AG10803 (cell line): ENCODE measurements at regions not wholly inside any gene's neighbourhood (a gene's known extent, or its start where the extent isn't known, plus 50 kb on each side); places are given as distances from the start of the nearest gene placed in this dataset.

ENCODE experiments used
- DNase-seq: peaks from one replicate; pipeline ENCODE4 v3.0.0; 2010; ENCODE audit warnings: low read depth
- H3K4me3 ChIP-seq: 2 replicates; pipeline ENCODE4 v1.5.1; 2011; ENCODE audit warnings: mild to moderate bottlenecking, low read length, control low read depth
- CTCF ChIP-seq: conservative IDR thresholded peaks from 2 replicates; pipeline ENCODE4 v1.5.1; 2011; ENCODE audit warnings: mild to moderate bottlenecking, low read length, control low read depth, inconsistent platforms

- DNase-seq = no peak
- TF ChIP-seq CTCF = no peak
- no peak overlapping the region for H3K4me3 ChIP-seq
Measured at GRCh38 chr6:6376845-6377244, 56.4 kb upstream of the F13A1 start.

- TF ChIP-seq CTCF = no peak
- H3K4me3 ChIP-seq = no peak overlapping the region
- no peak for DNase-seq
Measured at GRCh38 chr6:6377621-6378020, 57.2 kb upstream of the F13A1 start.

- no peak for TF ChIP-seq CTCF
- peak; percentile 1 for DNase-seq
Measured at GRCh38 chr6:6379573-6379972, 59.1 kb upstream of the F13A1 start.

GRCh38 chr6:6384520-6384919, 64.1 kb upstream of the F13A1 start:
- DNase-seq = no peak
- H3K4me3 ChIP-seq = no peak overlapping the region
- TF ChIP-seq CTCF = no peak

More at GRCh38 chr6:6379573-6379972, 59.1 kb upstream of the F13A1 start:
- H3K4me3 ChIP-seq = no peak overlapping the region

GRCh38 chr6:6386010-6386409, 65.5 kb upstream of the F13A1 start:
- no peak for DNase-seq
- TF ChIP-seq CTCF = no peak
- H3K4me3 ChIP-seq = no peak overlapping the region

- H3K4me3 ChIP-seq = no peak overlapping the region
- no peak for TF ChIP-seq CTCF
Measured at GRCh38 chr6:6390849-6391602, 70.6 kb upstream of the F13A1 start.

GRCh38 chr6:6392214-6393068, 72.0 kb upstream of the F13A1 start:
- no peak for DNase-seq
- no peak overlapping the region for H3K4me3 ChIP-seq
- TF ChIP-seq CTCF = no peak

More at GRCh38 chr6:6390849-6391602, 70.6 kb upstream of the F13A1 start:
- no peak for DNase-seq
